ENCODE measurements at regions not wholly inside any gene's neighbourhood (a gene's known extent, or its start where the extent isn't known, plus 50 kb on each side); places are given as distances from the start of the nearest gene placed in this dataset.
A peak's percentile ranks its signal among the peaks of the same experiment; 100 is the strongest.
"Not testable (repeated sequence)": the region's sequence is repeated elsewhere in the genome, so short reads cannot be mapped to it uniquely, and the experiment has no call there.

DNA sequence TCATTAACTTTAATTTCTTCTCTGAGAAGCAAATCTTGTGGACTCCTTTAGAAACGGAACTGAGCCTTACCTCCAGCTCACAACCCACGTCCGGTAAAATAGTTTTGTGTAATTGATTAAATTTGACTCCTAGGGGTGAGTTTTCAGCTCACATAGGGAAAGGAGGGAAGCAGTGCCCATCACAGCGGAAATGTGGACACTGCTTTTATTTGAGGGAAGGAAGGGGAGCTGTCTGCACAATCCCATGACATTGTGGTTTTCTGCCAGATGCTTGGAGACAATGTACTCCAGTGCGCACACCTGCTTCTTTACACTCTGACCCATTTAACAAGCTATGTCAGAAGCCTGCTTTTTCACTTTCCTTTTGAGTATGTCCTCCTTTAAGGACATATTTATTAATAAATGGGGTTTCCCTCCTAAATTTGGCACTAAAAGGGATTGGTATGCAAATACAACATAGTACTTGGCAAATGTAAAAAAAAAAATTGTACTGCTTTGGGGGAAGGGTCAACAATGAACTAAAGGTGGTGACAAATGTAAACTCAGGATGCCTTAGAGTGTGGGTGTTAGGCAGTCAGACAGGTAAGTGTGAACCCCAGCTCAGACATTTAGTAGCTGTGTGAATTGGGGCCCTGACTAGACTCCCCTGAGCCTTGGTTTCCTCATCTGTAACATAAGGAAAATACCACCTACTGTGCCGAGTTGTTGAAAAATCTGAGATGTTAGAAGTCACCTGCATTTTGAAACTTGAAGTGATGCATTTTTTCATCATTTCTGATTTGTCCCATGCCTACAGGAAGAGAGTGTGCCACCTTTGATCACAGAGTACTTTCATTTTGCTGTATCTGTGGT, 90.2 kb upstream of the KLF6 start:
- Histone ChIP-seq H3K27me3 (ENCODE audit: low read depth) (no peaks in the 10 kb centered on the region), H3K9me3 (no peaks in the 10 kb centered on the region), H3K27ac (peak overlapping the region; percentile 83), H3K4me3 (no peak overlapping the region), H3K36me3 (no peaks in the 10 kb centered on the region), H3K4me1 (peaks cover 43% of the 10 kb centered on the region)
- peak; percentile 38 to 55 for ATAC-seq
- intact Hi-C loops (cut with DNase I) = no loop called here
- TF ChIP-seq, protein P1, sequence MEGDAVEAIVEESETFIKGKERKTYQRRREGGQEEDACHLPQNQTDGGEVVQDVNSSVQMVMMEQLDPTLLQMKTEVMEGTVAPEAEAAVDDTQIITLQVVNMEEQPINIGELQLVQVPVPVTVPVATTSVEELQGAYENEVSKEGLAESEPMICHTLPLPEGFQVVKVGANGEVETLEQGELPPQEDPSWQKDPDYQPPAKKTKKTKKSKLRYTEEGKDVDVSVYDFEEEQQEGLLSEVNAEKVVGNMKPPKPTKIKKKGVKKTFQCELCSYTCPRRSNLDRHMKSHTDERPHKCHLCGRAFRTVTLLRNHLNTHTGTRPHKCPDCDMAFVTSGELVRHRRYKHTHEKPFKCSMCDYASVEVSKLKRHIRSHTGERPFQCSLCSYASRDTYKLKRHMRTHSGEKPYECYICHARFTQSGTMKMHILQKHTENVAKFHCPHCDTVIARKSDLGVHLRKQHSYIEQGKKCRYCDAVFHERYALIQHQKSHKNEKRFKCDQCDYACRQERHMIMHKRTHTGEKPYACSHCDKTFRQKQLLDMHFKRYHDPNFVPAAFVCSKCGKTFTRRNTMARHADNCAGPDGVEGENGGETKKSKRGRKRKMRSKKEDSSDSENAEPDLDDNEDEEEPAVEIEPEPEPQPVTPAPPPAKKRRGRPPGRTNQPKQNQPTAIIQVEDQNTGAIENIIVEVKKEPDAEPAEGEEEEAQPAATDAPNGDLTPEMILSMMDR (IDR thresholded peaks at IDR 0.05) = no peak
- no peak for DNase-seq

DNA sequence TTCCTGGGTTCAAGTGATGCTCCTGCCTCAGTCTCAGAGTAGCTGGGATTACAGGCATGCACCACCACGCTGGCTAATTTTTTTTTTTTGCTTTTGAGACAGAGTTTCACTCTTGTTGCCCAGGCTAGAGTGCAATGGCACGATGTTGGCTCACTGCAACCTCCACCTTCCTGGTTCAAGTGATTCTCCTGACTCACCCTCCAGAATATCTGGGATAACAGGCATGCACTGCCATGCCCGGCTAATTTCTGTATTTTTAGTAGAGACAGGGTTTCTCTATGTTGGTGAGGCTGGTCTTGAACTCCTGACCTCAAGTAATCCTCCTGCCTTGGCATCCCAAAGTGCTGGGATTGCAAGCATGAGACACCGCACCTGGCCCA, 89.6 kb upstream of the KLF6 start:
- H3K36me3 ChIP-seq; H3K9me3 ChIP-seq; intact Hi-C loops (cut with DNase I); DNase-seq; ATAC-seq; H3K27me3 ChIP-seq (ENCODE audit: low read depth); H3K4me3 ChIP-seq: not testable (repeated sequence)
- Histone ChIP-seq H3K27ac (peak overlapping the region; percentile 83), H3K4me1 (peaks cover 43% of the 10 kb centered on the region)

DNA sequence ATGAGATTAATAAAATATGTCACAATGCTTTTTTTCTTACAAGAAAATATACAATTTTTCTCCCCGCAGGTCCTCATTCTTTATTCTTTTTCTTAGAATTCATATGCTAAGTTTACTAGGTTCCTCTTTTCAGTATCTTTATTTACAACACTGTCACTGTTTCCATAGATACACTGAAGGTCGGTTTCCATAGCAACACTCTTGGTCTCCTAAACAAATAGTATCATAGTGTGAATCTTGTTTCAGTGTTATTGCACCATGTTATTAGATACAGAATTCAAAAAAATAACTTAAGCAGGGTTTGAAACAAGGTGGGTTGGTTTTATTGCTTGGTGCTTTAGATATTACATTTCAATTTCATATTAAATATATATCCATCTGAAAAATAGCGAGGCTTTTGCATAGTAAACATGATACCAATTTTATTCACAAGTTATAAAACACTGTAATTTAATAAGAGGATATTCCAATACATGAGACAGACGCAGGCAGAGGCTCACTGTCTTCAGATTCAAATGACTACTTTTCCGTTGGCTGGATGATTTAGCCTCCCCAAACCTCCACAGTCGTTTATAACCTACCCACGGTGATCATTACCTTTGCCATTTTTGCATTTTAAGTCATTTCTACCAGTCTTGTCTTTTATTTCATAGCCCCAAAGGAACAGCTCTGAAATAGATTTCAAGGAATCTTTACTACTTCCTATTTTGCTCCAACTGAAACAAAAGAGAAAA, 88.9 kb upstream of the KLF6 start:
- peaks cover 50% of the 10 kb centered on the region for H3K4me1 ChIP-seq
- H3K27me3 ChIP-seq (ENCODE audit: low read depth) = no peaks in the 10 kb centered on the region
- no peak overlapping the region for H3K4me3 ChIP-seq
- intact Hi-C loops (cut with DNase I) = no loop called here
- H3K36me3 ChIP-seq = no peaks in the 10 kb centered on the region
- no peak for DNase-seq
- TF ChIP-seq, protein P1 (IDR thresholded peaks at IDR 0.05) = no peak
- peak; percentile 74 to 77 for ATAC-seq
- peak overlapping the region; percentile 83 for H3K27ac ChIP-seq
- no peaks in the 10 kb centered on the region for H3K9me3 ChIP-seq

DNA sequence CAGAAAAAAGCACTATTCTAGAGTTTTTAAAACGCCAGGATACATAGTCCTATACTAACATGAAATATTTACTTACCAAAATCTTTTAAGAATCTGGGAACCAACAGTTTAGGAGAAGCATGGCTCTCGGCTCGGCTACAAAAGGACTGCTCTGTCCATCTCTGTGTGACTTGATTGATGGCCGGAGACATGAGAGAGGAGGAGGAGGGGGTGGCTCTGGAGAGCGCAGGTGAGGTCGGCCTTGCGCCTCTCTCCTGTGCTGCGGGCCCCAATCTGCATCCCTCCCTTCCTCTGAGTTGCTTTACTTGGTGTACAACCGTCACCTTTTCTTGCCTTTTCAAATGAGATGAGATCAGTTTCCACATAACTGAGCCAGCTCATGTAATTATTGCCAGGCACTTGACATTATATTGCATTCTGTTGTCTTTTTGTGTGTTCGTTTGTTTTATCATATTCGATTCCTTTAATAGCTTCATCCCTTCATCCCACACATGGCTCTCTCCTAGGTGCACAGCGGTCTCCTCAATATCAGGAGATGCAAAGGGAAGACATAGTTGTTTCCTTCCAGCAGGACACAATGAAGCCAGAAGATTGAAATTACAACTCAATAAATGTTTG, 87.8 kb upstream of the KLF6 start:
- intact Hi-C loops (cut with DNase I) = no loop called here
- Histone ChIP-seq H3K4me3 (no peak overlapping the region), H3K9me3 (no peaks in the 10 kb centered on the region), H3K27me3 (ENCODE audit: low read depth) (no peaks in the 10 kb centered on the region), H3K4me1 (peaks cover 53% of the 10 kb centered on the region), H3K36me3 (no peaks in the 10 kb centered on the region), H3K27ac (no peak overlapping the region)
- no peak for ATAC-seq
- DNase-seq = no peak
- TF ChIP-seq, protein P1 (IDR thresholded peaks at IDR 0.05) = no peak

DNA sequence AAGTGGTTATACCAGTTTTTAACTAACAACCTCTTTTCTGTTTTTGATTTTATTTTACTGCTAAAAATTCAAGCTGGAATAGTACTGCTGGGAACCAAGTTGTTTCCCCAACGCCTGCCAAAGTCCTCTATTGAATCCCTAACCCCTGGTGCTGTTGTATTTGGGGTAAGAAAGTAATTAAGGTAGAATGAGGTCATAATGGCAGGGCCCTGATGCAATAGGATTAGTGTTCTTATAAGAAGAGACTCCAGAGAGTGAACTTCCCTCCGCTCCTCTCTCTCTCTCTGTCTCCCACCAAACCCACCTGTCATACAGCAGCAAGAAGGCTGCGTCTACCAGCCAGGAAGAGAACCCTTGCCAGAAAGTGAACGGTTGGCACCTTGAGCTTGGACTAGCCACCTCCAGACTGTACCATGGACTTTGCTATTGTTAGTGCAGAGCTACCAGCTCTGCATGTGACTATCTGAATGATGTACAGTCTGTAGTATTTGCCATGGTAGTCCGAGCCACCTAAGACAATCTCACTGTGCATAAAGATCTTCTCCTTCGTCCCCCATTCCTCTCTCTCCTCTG, 86.5 kb upstream of the KLF6 start:
- DNase-seq = no peak
- intact Hi-C loops (cut with DNase I) = no loop called here

More for the DNA sequence above, 86.5 kb upstream of the KLF6 start:
- TF ChIP-seq, protein P1 (IDR thresholded peaks at IDR 0.05) = no peak
- H3K27me3 ChIP-seq (ENCODE audit: low read depth) = no peaks in the 10 kb centered on the region
- H3K4me1 ChIP-seq = peaks cover 45% of the 10 kb centered on the region
- H3K27ac ChIP-seq = no peak overlapping the region
- H3K36me3 ChIP-seq = no peaks in the 10 kb centered on the region
- no peak overlapping the region for H3K4me3 ChIP-seq
- no peak for ATAC-seq
- no peaks in the 10 kb centered on the region for H3K9me3 ChIP-seq

All from lower lobe of right lung (tissue), 2 donors.